Psoas muscle (tissue), 7 donors: ENCODE measurements at regions not wholly inside any gene's neighbourhood (a gene's known extent, or its start where the extent isn't known, plus 50 kb on each side); places are given as distances from the start of the nearest gene placed in this dataset.
A peak's percentile ranks its signal among the peaks of the same experiment; 100 is the strongest.

Experiments used
- ATAC-seq, 4 donors: fragments of 200-7000 bp; cut with Tn5 transposase; one replicate each; pipeline ENCODE4 v1.9.1; 2020; ENCODE audit warnings: moderate library complexity in 3 of 4, mild to moderate bottlenecking in 2 of 4
- DNase-seq, 2 donors: peaks; one replicate each; pipeline ENCODE4 v3.0.0-alpha.2; 2020
- H3K27ac ChIP-seq: fragments of 200-600 bp; one replicate; pipeline ENCODE4 v1.8.0; 2022
- H3K27me3 ChIP-seq, 3 donors: fragments of 200-600 bp in 1 of 3; one replicate each; pipeline versions ENCODE4 v1.6.1 to v1.8.0; 2013 to 2022; ENCODE audit warnings: low read length in 2 of 3, mild to moderate bottlenecking in 2 of 3, moderate library complexity in 1 of 3; ENCODE audit not compliant: insufficient read depth in 3 of 3
- H3K36me3 ChIP-seq, 2 donors: fragments of 200-600 bp in 1 of 2; one replicate each; pipeline versions ENCODE4 v1.6.1 to v1.8.0; 2013 to 2022; ENCODE audit warnings: low read depth in 1 of 2, mild to moderate bottlenecking in 1 of 2, moderate library complexity in 1 of 2; ENCODE audit not compliant: insufficient read depth in 1 of 2
- H3K4me1 ChIP-seq: fragments of 200-600 bp; one replicate; pipeline ENCODE4 v1.8.0; 2022
- H3K4me3 ChIP-seq: fragments of 200-600 bp; one replicate; pipeline ENCODE4 v1.8.0; 2022; ENCODE audit warnings: mild to moderate bottlenecking
- H3K9me3 ChIP-seq: fragments of 200-600 bp; one replicate; pipeline ENCODE4 v1.8.0; 2022
- CTCF ChIP-seq: fragments of 200-600 bp; IDR thresholded peaks from one replicate; pipeline ENCODE4 v1.8.0; 2022; ENCODE audit warnings: antibody characterized with exemption
- WGBS, 3 donors: extraction: QIAGEN DNeasy Blood & Tissue Kit; methylation state at CpG; one replicate each; pipeline versions ENCODE4 v1.1.6 to v1.1.7; 2013; 5-methylcytosine and 5-hydroxymethylcytosine counted together
- intact Hi-C, 2 donors: fragments of 100-400 bp; cut with DNase I; formaldehyde crosslinking; loops; one replicate each; pipeline versions ENCODE4 v1.11.0 to v1.14.2; 2022
- donor health status: healthy with polysubstance abuse.
- donor health status: DM: no; HTN: no; CAD: no; lungs with moderate emphysema.
- donor health status: Bipolar disorder and iron deficiency.
- donor health status: healthy.
- donor health status: DM: yes; HTN: yes; CAD: no.
- donor health status: DM: no; HTN: no; CAD: no.
- donor health status: DM: yes; HTN: yes; CAD: no.

GRCh38 chr11:126138636-126139035, 72.8 kb downstream of the RPUSD4 start:
- TF ChIP-seq CTCF = no peak
- H3K4me1 ChIP-seq = no peaks in the 10 kb centered on the region
- no peak overlapping the region for H3K27ac ChIP-seq
- peaks cover 0 to 16% (median 10%) of the 10 kb centered on the region in 3 donors for H3K27me3 ChIP-seq
- H3K36me3 ChIP-seq = no peaks in the 10 kb centered on the region
- no peaks in the 10 kb centered on the region for H3K9me3 ChIP-seq
- intact Hi-C loops = no loop called here
- no peak for DNase-seq
- ATAC-seq = no peak
- no peak overlapping the region for H3K4me3 ChIP-seq
- WGBS, 3 donors = 52 to 73% (median 56%) methylated on average over 7 of the region's 7 CpGs

- H3K4me1 ChIP-seq = no peaks in the 10 kb centered on the region
Observed at GRCh38 chr11:126137136-126137535, 74.3 kb downstream of the RPUSD4 start.

GRCh38 chr11:126136507-126136906, 73.8 kb upstream of the CDON start:
- TF ChIP-seq CTCF = no peak

More at GRCh38 chr11:126137136-126137535, 74.3 kb downstream of the RPUSD4 start:
- WGBS, 3 donors = 57 to 62% (median 61%) methylated on average over 3 of the region's 3 CpGs
- no peak for TF ChIP-seq CTCF
- DNase-seq = no peak
- no peaks in the 10 kb centered on the region for H3K36me3 ChIP-seq
- H3K27me3 ChIP-seq = peaks cover 0 to 16% (median 10%) of the 10 kb centered on the region in 3 donors
- no peak overlapping the region for H3K4me3 ChIP-seq
- no peak overlapping the region for H3K27ac ChIP-seq
- intact Hi-C loops = no loop called here
- ATAC-seq = no peak
- no peaks in the 10 kb centered on the region for H3K9me3 ChIP-seq

GRCh38 chr11:126135235-126136176, 72.8 kb upstream of the CDON start:
- no peak overlapping the region for H3K27ac ChIP-seq
- no peaks in the 10 kb centered on the region for H3K36me3 ChIP-seq
- no peak overlapping the region for H3K4me3 ChIP-seq
- TF ChIP-seq CTCF = no peak
- no peaks in the 10 kb centered on the region for H3K4me1 ChIP-seq
- WGBS, 3 donors = 68 to 77% (median 70%) methylated on average over 20 of the region's 20 CpGs
- DNase-seq = no peak
- ATAC-seq = no peak
- intact Hi-C loops = no loop called here
- no peaks in the 10 kb centered on the region for H3K9me3 ChIP-seq
- peaks cover 0 to 16% (median 7%) of the 10 kb centered on the region in 3 donors for H3K27me3 ChIP-seq

More at GRCh38 chr11:126136507-126136906, 73.8 kb upstream of the CDON start:
- no peak overlapping the region for H3K27ac ChIP-seq
- DNase-seq (peak in 1 of 2 donors; percentile 47), ATAC-seq (no peak)
- 81 to 89% (median 86%) methylated on average over 10 of the region's 10 CpGs for WGBS, 3 donors
- H3K27me3 ChIP-seq = peaks cover 0 to 16% (median 10%) of the 10 kb centered on the region in 3 donors
- no peaks in the 10 kb centered on the region for H3K36me3 ChIP-seq
- no peak overlapping the region for H3K4me3 ChIP-seq
- H3K9me3 ChIP-seq = no peaks in the 10 kb centered on the region
- no peaks in the 10 kb centered on the region for H3K4me1 ChIP-seq
- intact Hi-C loops = no loop called here
